Keratinocyte (primary cell): ENCODE measurements at regions not wholly inside any gene's neighbourhood (a gene's known extent, or its start where the extent isn't known, plus 50 kb on each side); places are given as distances from the start of the nearest gene placed in this dataset.

ENCODE experiments used
- EZH2 ChIP-seq: IDR thresholded peaks from one replicate; pipeline ENCODE4 v1.6.1; 2012; ENCODE audit warnings: inconsistent platforms, mild to moderate bottlenecking, low read length, moderate library complexity
- TF ChIP-seq, protein P1 (sequence below), 3 experiments: IDR thresholded peaks in 1 of 3; conservative IDR thresholded peaks in 1 of 3; optimal IDR thresholded peaks in 1 of 3; 2 replicates in 2 of 3; 3 replicates in 1 of 3; pipeline versions ENCODE3 to v1.5.1; 2011; ENCODE audit warnings: low read length in 3 of 3, mild to moderate bottlenecking in 3 of 3, moderate library complexity in 2 of 3, control low read depth in 1 of 3, inconsistent platforms in 1 of 3; ENCODE audit not compliant: insufficient read depth in 2 of 3; ENCODE audit errors: extremely low read depth in 1 of 3

GRCh38 chr4:104896660-104897645 lies 249.7 kb upstream of the TET2 start:
- TF ChIP-seq, protein P1, sequence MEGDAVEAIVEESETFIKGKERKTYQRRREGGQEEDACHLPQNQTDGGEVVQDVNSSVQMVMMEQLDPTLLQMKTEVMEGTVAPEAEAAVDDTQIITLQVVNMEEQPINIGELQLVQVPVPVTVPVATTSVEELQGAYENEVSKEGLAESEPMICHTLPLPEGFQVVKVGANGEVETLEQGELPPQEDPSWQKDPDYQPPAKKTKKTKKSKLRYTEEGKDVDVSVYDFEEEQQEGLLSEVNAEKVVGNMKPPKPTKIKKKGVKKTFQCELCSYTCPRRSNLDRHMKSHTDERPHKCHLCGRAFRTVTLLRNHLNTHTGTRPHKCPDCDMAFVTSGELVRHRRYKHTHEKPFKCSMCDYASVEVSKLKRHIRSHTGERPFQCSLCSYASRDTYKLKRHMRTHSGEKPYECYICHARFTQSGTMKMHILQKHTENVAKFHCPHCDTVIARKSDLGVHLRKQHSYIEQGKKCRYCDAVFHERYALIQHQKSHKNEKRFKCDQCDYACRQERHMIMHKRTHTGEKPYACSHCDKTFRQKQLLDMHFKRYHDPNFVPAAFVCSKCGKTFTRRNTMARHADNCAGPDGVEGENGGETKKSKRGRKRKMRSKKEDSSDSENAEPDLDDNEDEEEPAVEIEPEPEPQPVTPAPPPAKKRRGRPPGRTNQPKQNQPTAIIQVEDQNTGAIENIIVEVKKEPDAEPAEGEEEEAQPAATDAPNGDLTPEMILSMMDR (optimal IDR thresholded peaks at IDR 0.05 in 1 of 3, IDR thresholded peaks at IDR 0.05 in 1 of 3, conservative IDR thresholded peaks at IDR 0.05 in 1 of 3; ENCODE audit: extremely low read depth in 1 of 3, insufficient read depth in 2 of 3, low read length in 3 of 3), result no peak
- TF ChIP-seq EZH2, result no peak
